Esophagus mucosa (tissue), 1 donor: ENCODE measurements at regions not wholly inside any gene's neighbourhood (a gene's known extent, or its start where the extent isn't known, plus 50 kb on each side); places are given as distances from the start of the nearest gene placed in this dataset.
"Not testable (repeated sequence)": the region's sequence is repeated elsewhere in the genome, so short reads cannot be mapped to it uniquely, and the experiment has no call there.

Experiments
- ATAC-seq: fragments of 200-7000 bp; cut with Tn5 transposase; one replicate; pipeline ENCODE4 v1.9.1; 2020
- donor health status: DM: yes; HTN: yes; CAD: no.

GRCh38 chr3:135559802-135560201 lies 405.7 kb upstream of the PPP2R3A start:
- no peak for ATAC-seq

GRCh38 chr3:135560847-135561246 lies 404.7 kb upstream of the PPP2R3A start:
- ATAC-seq: no peak

- no peak for ATAC-seq
Measured at GRCh38 chr3:135564696-135565095, 400.8 kb upstream of the PPP2R3A start.

GRCh38 chr3:135565546-135565945 lies 400.0 kb upstream of the PPP2R3A start:
- ATAC-seq: no peak

- ATAC-seq: no peak
Measured at GRCh38 chr3:135567223-135567622, 398.3 kb upstream of the PPP2R3A start.

GRCh38 chr3:135576751-135577150 lies 388.8 kb upstream of the PPP2R3A start:
- no peak for ATAC-seq

GRCh38 chr3:135581806-135582205 lies 383.7 kb upstream of the PPP2R3A start:
- ATAC-seq: no peak

- ATAC-seq: no peak
Measured at GRCh38 chr3:135582800-135583199, 382.7 kb upstream of the PPP2R3A start.

GRCh38 chr3:135596563-135596962 lies 369.0 kb upstream of the PPP2R3A start:
- ATAC-seq: no peak

- no peak for ATAC-seq
Measured at GRCh38 chr3:135597855-135598254, 367.7 kb upstream of the PPP2R3A start.

- no peak for ATAC-seq
Measured at GRCh38 chr3:135598597-135598996, 366.9 kb upstream of the PPP2R3A start.

GRCh38 chr3:135604512-135604911 lies 361.0 kb upstream of the PPP2R3A start:
- not testable (repeated sequence) for ATAC-seq

- no peak for ATAC-seq
Measured at GRCh38 chr3:135618123-135618522, 347.4 kb upstream of the PPP2R3A start.

GRCh38 chr3:135621184-135621920 lies 344.2 kb upstream of the PPP2R3A start:
- no peak for ATAC-seq

- no peak for ATAC-seq
Measured at GRCh38 chr3:135622215-135622614, 343.3 kb upstream of the PPP2R3A start.

GRCh38 chr3:135622656-135623055 lies 342.9 kb upstream of the PPP2R3A start:
- ATAC-seq: no peak

- no peak for ATAC-seq
Measured at GRCh38 chr3:135623558-135623957, 342.0 kb upstream of the PPP2R3A start.

GRCh38 chr3:135627057-135627456 lies 338.5 kb upstream of the PPP2R3A start:
- ATAC-seq: no peak

GRCh38 chr3:135629701-135630408 lies 335.7 kb upstream of the PPP2R3A start:
- ATAC-seq: no peak

- ATAC-seq: no peak
Measured at GRCh38 chr3:135632556-135633065, 332.9 kb upstream of the PPP2R3A start.

GRCh38 chr3:135633078-135633477 lies 332.4 kb upstream of the PPP2R3A start:
- ATAC-seq: no peak

GRCh38 chr3:135636596-135636995 lies 328.9 kb upstream of the PPP2R3A start:
- ATAC-seq: no peak

GRCh38 chr3:135637013-135637412 lies 328.5 kb upstream of the PPP2R3A start:
- ATAC-seq: no peak

- no peak for ATAC-seq
Measured at GRCh38 chr3:135641761-135642160, 323.8 kb upstream of the PPP2R3A start.
